ENCODE measurements at regions not wholly inside any gene's neighbourhood (a gene's known extent, or its start where the extent isn't known, plus 50 kb on each side); places are given as distances from the start of the nearest gene placed in this dataset.

DNA sequence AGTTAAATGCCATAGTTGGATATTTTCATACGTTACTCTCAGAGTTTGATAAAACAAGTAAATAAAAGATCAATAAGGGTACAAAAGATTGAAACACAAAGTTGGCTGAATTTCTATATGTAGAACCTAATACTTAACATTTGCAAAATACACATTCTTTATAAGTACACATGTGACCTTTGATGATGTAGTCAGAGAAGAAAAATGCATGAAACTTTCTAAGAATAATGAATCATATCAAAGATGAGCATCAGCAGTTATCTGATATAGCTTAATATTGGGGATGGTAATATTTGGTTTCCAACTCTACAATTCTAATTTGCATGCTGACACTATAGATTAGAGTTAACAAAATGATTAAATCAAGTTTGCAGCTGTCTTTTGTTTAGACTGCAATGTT lies 188.0 kb upstream of the TGFBR2 start:
- no peak for DNase-seq (ENCODE audit: low spot score)
- H3K27me3 Mint-ChIP-seq (ENCODE audit: unreplicated experiment), result peaks cover 3% of the 10 kb centered on the region
- no peaks in the 10 kb centered on the region for H3K36me3 Mint-ChIP-seq (ENCODE audit: low read depth, unreplicated experiment)
- no peaks in the 10 kb centered on the region for H3K4me1 Mint-ChIP-seq (ENCODE audit: unreplicated experiment)
- H3K4me3 Mint-ChIP-seq (ENCODE audit: unreplicated experiment), result no peak overlapping the region
- no peak overlapping the region for H3K27ac Mint-ChIP-seq (ENCODE audit: unreplicated experiment)
- no peaks in the 10 kb centered on the region for H3K9me3 Mint-ChIP-seq (ENCODE audit: unreplicated experiment)
- TF ChIP-seq, protein P1, sequence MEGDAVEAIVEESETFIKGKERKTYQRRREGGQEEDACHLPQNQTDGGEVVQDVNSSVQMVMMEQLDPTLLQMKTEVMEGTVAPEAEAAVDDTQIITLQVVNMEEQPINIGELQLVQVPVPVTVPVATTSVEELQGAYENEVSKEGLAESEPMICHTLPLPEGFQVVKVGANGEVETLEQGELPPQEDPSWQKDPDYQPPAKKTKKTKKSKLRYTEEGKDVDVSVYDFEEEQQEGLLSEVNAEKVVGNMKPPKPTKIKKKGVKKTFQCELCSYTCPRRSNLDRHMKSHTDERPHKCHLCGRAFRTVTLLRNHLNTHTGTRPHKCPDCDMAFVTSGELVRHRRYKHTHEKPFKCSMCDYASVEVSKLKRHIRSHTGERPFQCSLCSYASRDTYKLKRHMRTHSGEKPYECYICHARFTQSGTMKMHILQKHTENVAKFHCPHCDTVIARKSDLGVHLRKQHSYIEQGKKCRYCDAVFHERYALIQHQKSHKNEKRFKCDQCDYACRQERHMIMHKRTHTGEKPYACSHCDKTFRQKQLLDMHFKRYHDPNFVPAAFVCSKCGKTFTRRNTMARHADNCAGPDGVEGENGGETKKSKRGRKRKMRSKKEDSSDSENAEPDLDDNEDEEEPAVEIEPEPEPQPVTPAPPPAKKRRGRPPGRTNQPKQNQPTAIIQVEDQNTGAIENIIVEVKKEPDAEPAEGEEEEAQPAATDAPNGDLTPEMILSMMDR (IDR thresholded peaks at IDR 0.05; ENCODE audit: unreplicated experiment), result no peak

- Mint-ChIP-seq H3K36me3 (ENCODE audit: low read depth, unreplicated experiment) (no peaks in the 10 kb centered on the region), H3K4me3 (ENCODE audit: unreplicated experiment) (no peak overlapping the region), H3K27me3 (ENCODE audit: unreplicated experiment) (peaks cover 3% of the 10 kb centered on the region), H3K4me1 (ENCODE audit: unreplicated experiment) (no peaks in the 10 kb centered on the region), H3K27ac (ENCODE audit: unreplicated experiment) (no peak overlapping the region), H3K9me3 (ENCODE audit: unreplicated experiment) (no peaks in the 10 kb centered on the region)
- TF ChIP-seq, protein P1 (IDR thresholded peaks at IDR 0.05; ENCODE audit: unreplicated experiment), result no peak
- no peak for DNase-seq (ENCODE audit: low spot score)
These were observed 185.1 kb upstream of the TGFBR2 start for GRCh38 chr3:30421266-30421665.

- Mint-ChIP-seq H3K9me3 (ENCODE audit: unreplicated experiment) (no peaks in the 10 kb centered on the region), H3K27ac (ENCODE audit: unreplicated experiment) (no peak overlapping the region), H3K27me3 (ENCODE audit: unreplicated experiment) (peaks cover 3% of the 10 kb centered on the region), H3K36me3 (ENCODE audit: low read depth, unreplicated experiment) (no peaks in the 10 kb centered on the region), H3K4me3 (ENCODE audit: unreplicated experiment) (no peak overlapping the region), H3K4me1 (ENCODE audit: unreplicated experiment) (no peaks in the 10 kb centered on the region)
- no peak for DNase-seq (ENCODE audit: low spot score)
- TF ChIP-seq, protein P1 (IDR thresholded peaks at IDR 0.05; ENCODE audit: unreplicated experiment), result no peak
These were observed 180.0 kb upstream of the TGFBR2 start for GRCh38 chr3:30426293-30426993.

- no peak overlapping the region for H3K27ac Mint-ChIP-seq (ENCODE audit: unreplicated experiment)
- TF ChIP-seq, protein P1 (IDR thresholded peaks at IDR 0.05; ENCODE audit: unreplicated experiment), result no peak
- H3K4me3 Mint-ChIP-seq (ENCODE audit: unreplicated experiment), result no peak overlapping the region
- H3K9me3 Mint-ChIP-seq (ENCODE audit: unreplicated experiment), result no peaks in the 10 kb centered on the region
- no peak for DNase-seq (ENCODE audit: low spot score)
- no peaks in the 10 kb centered on the region for H3K4me1 Mint-ChIP-seq (ENCODE audit: unreplicated experiment)
- peaks cover 3% of the 10 kb centered on the region for H3K27me3 Mint-ChIP-seq (ENCODE audit: unreplicated experiment)
- no peaks in the 10 kb centered on the region for H3K36me3 Mint-ChIP-seq (ENCODE audit: low read depth, unreplicated experiment)
These were observed 178.2 kb upstream of the TGFBR2 start for GRCh38 chr3:30428251-30428650.

- Mint-ChIP-seq H3K27ac (ENCODE audit: unreplicated experiment) (no peak overlapping the region), H3K4me3 (ENCODE audit: unreplicated experiment) (no peak overlapping the region), H3K4me1 (ENCODE audit: unreplicated experiment) (no peaks in the 10 kb centered on the region), H3K36me3 (ENCODE audit: low read depth, unreplicated experiment) (no peaks in the 10 kb centered on the region), H3K27me3 (ENCODE audit: unreplicated experiment) (no peaks in the 10 kb centered on the region), H3K9me3 (ENCODE audit: unreplicated experiment) (no peaks in the 10 kb centered on the region)
- TF ChIP-seq, protein P1 (IDR thresholded peaks at IDR 0.05; ENCODE audit: unreplicated experiment), result no peak
- DNase-seq (ENCODE audit: low spot score), result no peak
These were observed 170.5 kb upstream of the TGFBR2 start for GRCh38 chr3:30435861-30436331.
